ENCODE measurements at regions not wholly inside any gene's neighbourhood (a gene's known extent, or its start where the extent isn't known, plus 50 kb on each side); places are given as distances from the start of the nearest gene placed in this dataset.
"Not testable (repeated sequence)": the region's sequence is repeated elsewhere in the genome, so short reads cannot be mapped to it uniquely, and the experiment has no call there.

DNA sequence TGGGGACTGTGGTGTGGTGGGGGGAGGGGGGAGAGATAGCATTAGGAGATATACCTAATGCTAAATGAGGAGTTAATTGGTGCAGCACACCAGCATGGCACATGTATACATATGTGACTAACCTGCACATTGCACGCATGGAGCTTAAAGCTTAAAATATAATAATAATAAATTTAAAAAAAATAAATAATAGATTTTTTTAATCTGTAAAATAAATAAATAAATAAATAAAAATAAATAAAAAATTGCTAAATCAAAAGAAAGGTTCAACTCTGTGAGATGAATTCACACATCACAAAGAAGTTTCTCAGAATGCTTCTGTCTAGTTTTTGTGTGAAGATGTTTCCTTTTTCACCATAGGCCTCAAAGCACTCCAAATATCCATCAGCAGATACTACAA, 1793.7 kb downstream of the UQCRFS1 start:
- no CpG with 5 or more reads among the region's 1 CpG for WGBS, 2 experiments (ENCODE audit: insufficient coverage in 1 of 2, insufficient read length in 1 of 2)
- H3K9ac ChIP-seq (ENCODE audit: extremely low read depth, low read length, poor library complexity, severe bottlenecking); H3K4me1 Mint-ChIP-seq; DNase-seq; H3K27me3 ChIP-seq (ENCODE audit: control insufficient read depth, insufficient read depth, low read length, poor library complexity, severe bottlenecking); H3K4me3 Mint-ChIP-seq; H3K36me3 ChIP-seq (ENCODE audit: control insufficient read depth, insufficient read depth, low read length); H3K27ac Mint-ChIP-seq; H3K36me3 Mint-ChIP-seq (ENCODE audit: low read depth); H3K4me3 ChIP-seq (ENCODE audit: low read length); H3K27ac ChIP-seq (ENCODE audit: low read depth, low read length); H3K4me1 ChIP-seq (ENCODE audit: control insufficient read depth, insufficient read depth, low read length); H3K27me3 Mint-ChIP-seq (ENCODE audit: insufficient read depth): not testable (repeated sequence)
- H3K9me3 Mint-ChIP-seq, result peaks cover 84% of the 10 kb centered on the region
- H3K9me3 ChIP-seq (ENCODE audit: control insufficient read depth, low read length), result peaks cover 69% of the 10 kb centered on the region

- no peaks in the 10 kb centered on the region for H3K4me1 Mint-ChIP-seq
- no peak overlapping the region for H3K9ac ChIP-seq (ENCODE audit: extremely low read depth, low read length, poor library complexity, severe bottlenecking)
- H3K4me1 ChIP-seq (ENCODE audit: control insufficient read depth, insufficient read depth, low read length), result no peaks in the 10 kb centered on the region
- peaks cover 100% of the 10 kb centered on the region for H3K9me3 Mint-ChIP-seq
- no peak overlapping the region for H3K4me3 Mint-ChIP-seq
- H3K27me3 ChIP-seq (ENCODE audit: control insufficient read depth, insufficient read depth, low read length, poor library complexity, severe bottlenecking), result no peaks in the 10 kb centered on the region
- no peak overlapping the region for H3K27ac ChIP-seq (ENCODE audit: low read depth, low read length)
- DNase-seq, result no peak
- H3K36me3 Mint-ChIP-seq (ENCODE audit: low read depth), result peaks cover 9% of the 10 kb centered on the region
- peak overlapping the region; percentile 1 for H3K4me3 ChIP-seq (ENCODE audit: low read length)
- H3K27ac Mint-ChIP-seq, result no peak overlapping the region
- peaks cover 100% of the 10 kb centered on the region for H3K9me3 ChIP-seq (ENCODE audit: control insufficient read depth, low read length)
- WGBS, 2 experiments (ENCODE audit: insufficient coverage in 1 of 2, insufficient read length in 1 of 2), result 81 to 86% methylated on average over 2 of the region's 2 CpGs
- H3K36me3 ChIP-seq (ENCODE audit: control insufficient read depth, insufficient read depth, low read length), result no peaks in the 10 kb centered on the region
- TF ChIP-seq CTCF (conservative IDR thresholded peaks at IDR 0.05), result no peak
- H3K27me3 Mint-ChIP-seq (ENCODE audit: insufficient read depth), result no peaks in the 10 kb centered on the region
Observed at GRCh38 chr19:27393591-27393990, 1819.4 kb downstream of the UQCRFS1 start.

- Histone ChIP-seq H3K4me3 (ENCODE audit: low read length) (peak overlapping the region; percentile 44), H3K27ac (ENCODE audit: low read depth, low read length) (no peak overlapping the region), H3K9ac (ENCODE audit: extremely low read depth, low read length, poor library complexity, severe bottlenecking) (no peak overlapping the region), H3K4me1 (ENCODE audit: control insufficient read depth, insufficient read depth, low read length) (no peaks in the 10 kb centered on the region), H3K36me3 (ENCODE audit: control insufficient read depth, insufficient read depth, low read length) (no peaks in the 10 kb centered on the region), H3K9me3 (ENCODE audit: control insufficient read depth, low read length) (peaks cover 100% of the 10 kb centered on the region), H3K27me3 (ENCODE audit: control insufficient read depth, insufficient read depth, low read length, poor library complexity, severe bottlenecking) (no peaks in the 10 kb centered on the region)
- peak; percentile 20 for DNase-seq
- peaks cover 100% of the 10 kb centered on the region for H3K9me3 Mint-ChIP-seq
- H3K27ac Mint-ChIP-seq, result no peak overlapping the region
- no peaks in the 10 kb centered on the region for H3K4me1 Mint-ChIP-seq
- WGBS, 2 experiments (ENCODE audit: insufficient coverage in 1 of 2, insufficient read length in 1 of 2), result 76% methylated on average over 5 of the region's 5 CpGs
- TF ChIP-seq CTCF (conservative IDR thresholded peaks at IDR 0.05), result no peak
- H3K36me3 Mint-ChIP-seq (ENCODE audit: low read depth), result peaks cover 20% of the 10 kb centered on the region
- no peak overlapping the region for H3K4me3 Mint-ChIP-seq
- no peaks in the 10 kb centered on the region for H3K27me3 Mint-ChIP-seq (ENCODE audit: insufficient read depth)
Observed at GRCh38 chr19:27392027-27392632, 1820.8 kb downstream of the UQCRFS1 start.

GRCh38 chr19:27379306-27379705, 1833.6 kb downstream of the UQCRFS1 start:
- not testable (repeated sequence) for H3K4me1 ChIP-seq (ENCODE audit: control insufficient read depth, insufficient read depth, low read length)
- WGBS, 2 experiments (ENCODE audit: insufficient coverage in 1 of 2, insufficient read length in 1 of 2), result 42 to 45% methylated on average over 5 of the region's 5 CpGs

DNA sequence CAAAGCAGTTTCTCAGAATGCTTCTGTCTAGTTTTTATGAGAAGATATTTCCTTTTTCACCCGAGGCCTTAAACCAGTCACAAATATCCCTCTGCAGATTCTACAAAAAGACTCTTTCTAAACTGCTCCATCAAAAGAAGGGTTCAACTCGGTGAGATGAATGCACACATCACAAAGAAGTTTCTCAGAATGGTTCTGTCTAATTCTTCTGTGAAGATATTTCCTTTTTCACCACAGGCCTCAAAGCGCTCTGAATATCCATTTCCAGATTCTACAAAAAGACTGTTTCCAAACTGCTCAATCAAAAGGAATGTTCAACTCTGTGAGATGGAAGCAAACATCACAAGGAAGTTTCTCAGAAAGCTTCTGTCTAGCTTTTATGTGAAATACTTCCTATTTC, 1843.3 kb downstream of the UQCRFS1 start:
- WGBS, 2 experiments (ENCODE audit: insufficient coverage in 1 of 2, insufficient read length in 1 of 2), result 40 to 55% methylated on average over 3 of the region's 3 CpGs
- H3K4me1 Mint-ChIP-seq; DNase-seq; H3K27me3 Mint-ChIP-seq (ENCODE audit: insufficient read depth); H3K4me1 ChIP-seq (ENCODE audit: control insufficient read depth, insufficient read depth, low read length); H3K4me3 Mint-ChIP-seq; H3K9ac ChIP-seq (ENCODE audit: extremely low read depth, low read length, poor library complexity, severe bottlenecking); H3K27ac ChIP-seq (ENCODE audit: low read depth, low read length); H3K36me3 ChIP-seq (ENCODE audit: control insufficient read depth, insufficient read depth, low read length); H3K27me3 ChIP-seq (ENCODE audit: control insufficient read depth, insufficient read depth, low read length, poor library complexity, severe bottlenecking); H3K27ac Mint-ChIP-seq: not testable (repeated sequence)
- peaks cover 82% of the 10 kb centered on the region for H3K9me3 ChIP-seq (ENCODE audit: control insufficient read depth, low read length)
- H3K36me3 Mint-ChIP-seq (ENCODE audit: low read depth), result peaks cover 13% of the 10 kb centered on the region
- peak overlapping the region; percentile 4 for H3K4me3 ChIP-seq (ENCODE audit: low read length)
- peaks cover 96% of the 10 kb centered on the region for H3K9me3 Mint-ChIP-seq

More at GRCh38 chr19:27379306-27379705, 1833.6 kb downstream of the UQCRFS1 start:
- H3K36me3 Mint-ChIP-seq (ENCODE audit: low read depth); H3K27me3 ChIP-seq (ENCODE audit: control insufficient read depth, insufficient read depth, low read length, poor library complexity, severe bottlenecking); H3K27ac Mint-ChIP-seq; H3K9ac ChIP-seq (ENCODE audit: extremely low read depth, low read length, poor library complexity, severe bottlenecking); H3K27ac ChIP-seq (ENCODE audit: low read depth, low read length); H3K4me1 Mint-ChIP-seq; H3K27me3 Mint-ChIP-seq (ENCODE audit: insufficient read depth); DNase-seq; H3K4me3 ChIP-seq (ENCODE audit: low read length); H3K36me3 ChIP-seq (ENCODE audit: control insufficient read depth, insufficient read depth, low read length); H3K4me3 Mint-ChIP-seq: not testable (repeated sequence)
- peaks cover 91% of the 10 kb centered on the region for H3K9me3 ChIP-seq (ENCODE audit: control insufficient read depth, low read length)
- H3K9me3 Mint-ChIP-seq, result peaks cover 100% of the 10 kb centered on the region

- not testable (repeated sequence) for H3K9ac ChIP-seq (ENCODE audit: extremely low read depth, low read length, poor library complexity, severe bottlenecking); H3K4me3 Mint-ChIP-seq; DNase-seq; H3K4me1 ChIP-seq (ENCODE audit: control insufficient read depth, insufficient read depth, low read length); H3K36me3 ChIP-seq (ENCODE audit: control insufficient read depth, insufficient read depth, low read length); H3K27ac Mint-ChIP-seq; H3K27ac ChIP-seq (ENCODE audit: low read depth, low read length); H3K27me3 ChIP-seq (ENCODE audit: control insufficient read depth, insufficient read depth, low read length, poor library complexity, severe bottlenecking); H3K27me3 Mint-ChIP-seq (ENCODE audit: insufficient read depth); H3K4me1 Mint-ChIP-seq
- Histone ChIP-seq H3K9me3 (ENCODE audit: control insufficient read depth, low read length) (peaks cover 97% of the 10 kb centered on the region), H3K4me3 (ENCODE audit: low read length) (peak overlapping the region; percentile 20)
- Mint-ChIP-seq H3K36me3 (ENCODE audit: low read depth) (peaks cover 20% of the 10 kb centered on the region), H3K9me3 (peaks cover 99% of the 10 kb centered on the region)
- 40 to 60% methylated on average over 5 of the region's 5 CpGs for WGBS, 2 experiments (ENCODE audit: insufficient coverage in 1 of 2, insufficient read length in 1 of 2)
Observed at GRCh38 chr19:27362438-27362837, 1850.5 kb downstream of the UQCRFS1 start.

Data from endodermal cell (in vitro differentiated cells).